B cell (primary cell): ENCODE measurements at regions not wholly inside any gene's neighbourhood (a gene's known extent, or its start where the extent isn't known, plus 50 kb on each side); places are given as distances from the start of the nearest gene placed in this dataset.

Experiments
- ATAC-seq: fragments of 200-7000 bp; cut with Tn5 transposase; one replicate; pipeline ENCODE4 v1.10.0; 2021; ENCODE audit warnings: low read depth, mild to moderate bottlenecking, moderate number of reproducible peaks, moderate library complexity
- CTCF ChIA-PET: fragments of 350-600 bp; sonication (Branson Sonifier 250); formaldehyde crosslinking; loops from one replicate; lab custom pipeline; 2021; ENCODE audit warnings: antibody characterized with exemption, inconsistent platforms; lab: Charles Lee
- POLR2A ChIA-PET: fragments of 350-600 bp; sonication (Branson Sonifier 250); formaldehyde crosslinking; loops from one replicate; lab custom pipeline; 2021; ENCODE audit warnings: antibody characterized with exemption; lab: Charles Lee
- DNase-seq: peaks from one replicate; pipeline ENCODE4 v3.0.0; 2013
- H2AFZ ChIP-seq: 2 replicates; pipeline ENCODE4 v1.6.1; 2012; ENCODE audit warnings: mild to moderate bottlenecking, low read depth, low read length; ENCODE audit not compliant: insufficient read depth, poor library complexity, severe bottlenecking
- H3K27ac ChIP-seq, 2 donors: 1 replicate in 1 of 2; 2 replicates in 1 of 2; pipeline ENCODE4 v1.5.1; 2012 to 2013; ENCODE audit warnings: low read length in 2 of 2, mild to moderate bottlenecking in 2 of 2, moderate library complexity in 1 of 2
- H3K27me3 ChIP-seq, 4 experiments: fragments of 200-600 bp in 1 of 4; sonication (generic) in 1 of 4; replicated peaks in 1 of 4; 1 replicate in 2 of 4; 2 replicates in 2 of 4; pipeline versions ENCODE4 v1.6.1 to v1.7.0; 2013 to 2016; ENCODE audit warnings: low read length in 3 of 4, mild to moderate bottlenecking in 2 of 4, mixed read lengths in 1 of 4, moderate library complexity in 1 of 4; ENCODE audit not compliant: insufficient read depth in 4 of 4, control insufficient read depth in 3 of 4; ENCODE audit errors: control extremely low read depth in 1 of 4
- H3K36me3 ChIP-seq, 2 experiments: replicated peaks in 1 of 2; 1 replicate in 1 of 2; 2 replicates in 1 of 2; pipeline versions ENCODE4 v1.6.1 to v1.7.1; 2013; ENCODE audit warnings: low read length in 1 of 2; ENCODE audit not compliant: insufficient read depth in 2 of 2, control insufficient read depth in 1 of 2; ENCODE audit errors: control extremely low read depth in 1 of 2, extremely low read depth in 1 of 2
- H3K4me1 ChIP-seq, 2 donors: fragments of 200-600 bp in 1 of 2; sonication (generic) in 1 of 2; 1 replicate in 1 of 2; 2 replicates in 1 of 2; pipeline versions ENCODE4 v1.5.1 to v1.6.1; 2013 to 2017; ENCODE audit warnings: low read length in 2 of 2; ENCODE audit not compliant: control insufficient read depth in 2 of 2, insufficient read depth in 2 of 2
- H3K4me2 ChIP-seq: replicated peaks from 2 replicates; pipeline ENCODE3; 2012; ENCODE audit warnings: mild to moderate bottlenecking, low read depth, low read length; ENCODE audit not compliant: poor library complexity, severe bottlenecking
- H3K4me3 ChIP-seq, 5 experiments: fragments of 200-600 bp in 1 of 5; sonication (generic) in 1 of 5; 1 replicate in 3 of 5; 2 replicates in 2 of 5; pipeline versions ENCODE4 v1.5.1 to v1.7.0; 2011 to 2016; ENCODE audit warnings: low read length in 4 of 5, mild to moderate bottlenecking in 4 of 5, low read depth in 2 of 5, control low read depth in 1 of 5, moderate library complexity in 1 of 5; ENCODE audit not compliant: insufficient read depth in 1 of 5; ENCODE audit errors: control extremely low read depth in 1 of 5, extremely low read depth in 1 of 5
- H3K79me2 ChIP-seq: fragments of 200-600 bp; sonication (generic); one replicate; pipeline ENCODE4 v1.6.0; 2016; ENCODE audit warnings: low read length; ENCODE audit not compliant: control insufficient read depth, insufficient read depth
- H3K9ac ChIP-seq: fragments of 200-600 bp; sonication (generic); 2 replicates; pipeline ENCODE4 v1.6.1; 2017; ENCODE audit warnings: mild to moderate bottlenecking, low read length, moderate library complexity
- H3K9me3 ChIP-seq, 3 donors: one replicate each; pipeline versions ENCODE4 v1.6.1 to v1.7.1; 2013; ENCODE audit warnings: low read length in 2 of 3; ENCODE audit not compliant: control insufficient read depth in 2 of 3, insufficient read depth in 1 of 3; ENCODE audit errors: control extremely low read depth in 1 of 3
- H4K20me1 ChIP-seq: 2 replicates; pipeline ENCODE4 v1.6.0; 2012; ENCODE audit warnings: mild to moderate bottlenecking, low read length; ENCODE audit not compliant: insufficient read depth, control insufficient read depth, poor library complexity, severe bottlenecking
- H3K27ac Mint-ChIP-seq: one replicate; pipeline ENCODE4 v1.8.0; 2021; ENCODE audit warnings: mixed read lengths
- H3K27me3 Mint-ChIP-seq: one replicate; pipeline ENCODE4 v1.8.0; 2021; ENCODE audit warnings: mixed read lengths
- H3K4me1 Mint-ChIP-seq: one replicate; pipeline ENCODE4 v1.8.0; 2021; ENCODE audit warnings: mixed read lengths
- H3K4me3 Mint-ChIP-seq: one replicate; pipeline ENCODE4 v1.8.0; 2021; ENCODE audit warnings: mixed read lengths
- H3K9me3 Mint-ChIP-seq: one replicate; pipeline ENCODE4 v1.8.0; 2022; ENCODE audit warnings: mixed read lengths; ENCODE audit not compliant: insufficient read depth
- EZH2 ChIP-seq: IDR thresholded peaks from 2 replicates; pipeline ENCODE4 v1.6.1; 2012; ENCODE audit warnings: borderline replicate concordance, low read depth, mild to moderate bottlenecking, moderate library complexity, low read length; ENCODE audit not compliant: insufficient read depth, poor library complexity, severe bottlenecking
- WGBS: methylation state at CpG from one replicate; pipeline ENCODE4 v1.1.5; 2013; ENCODE audit warnings: missing lambda C conversion rate; ENCODE audit not compliant: insufficient coverage; 5-methylcytosine and 5-hydroxymethylcytosine counted together
- intact Hi-C: fragments of 100-400 bp; cut with micrococcal nuclease; formaldehyde crosslinking; loops from one replicate; pipeline ENCODE4 v1.10.0; 2022
- TF ChIP-seq, protein P1 (sequence below): fragments of 200-600 bp; IDR thresholded peaks from one replicate; pipeline ENCODE4 v1.8.0; 2022; ENCODE audit warnings: antibody characterized with exemption, mild to moderate bottlenecking

- ChIA-PET CTCF (no interaction called here), POLR2A (no interaction called here)
- Histone ChIP-seq H3K9me3 (no peaks in the 10 kb centered on the region), H3K27ac (no peak overlapping the region), H3K9ac (no peak overlapping the region), H4K20me1 (no peaks in the 10 kb centered on the region), H3K4me2 (no peak overlapping the region), H3K4me3 (no peak overlapping the region), H3K36me3 (no peaks in the 10 kb centered on the region), H2AFZ (no peak overlapping the region), H3K4me1 (no peaks in the 10 kb centered on the region), H3K79me2 (no peaks in the 10 kb centered on the region), H3K27me3 (peaks cover 0 to 8% (median 0%) of the 10 kb centered on the region in 4 experiments)
- TF ChIP-seq, protein P1, sequence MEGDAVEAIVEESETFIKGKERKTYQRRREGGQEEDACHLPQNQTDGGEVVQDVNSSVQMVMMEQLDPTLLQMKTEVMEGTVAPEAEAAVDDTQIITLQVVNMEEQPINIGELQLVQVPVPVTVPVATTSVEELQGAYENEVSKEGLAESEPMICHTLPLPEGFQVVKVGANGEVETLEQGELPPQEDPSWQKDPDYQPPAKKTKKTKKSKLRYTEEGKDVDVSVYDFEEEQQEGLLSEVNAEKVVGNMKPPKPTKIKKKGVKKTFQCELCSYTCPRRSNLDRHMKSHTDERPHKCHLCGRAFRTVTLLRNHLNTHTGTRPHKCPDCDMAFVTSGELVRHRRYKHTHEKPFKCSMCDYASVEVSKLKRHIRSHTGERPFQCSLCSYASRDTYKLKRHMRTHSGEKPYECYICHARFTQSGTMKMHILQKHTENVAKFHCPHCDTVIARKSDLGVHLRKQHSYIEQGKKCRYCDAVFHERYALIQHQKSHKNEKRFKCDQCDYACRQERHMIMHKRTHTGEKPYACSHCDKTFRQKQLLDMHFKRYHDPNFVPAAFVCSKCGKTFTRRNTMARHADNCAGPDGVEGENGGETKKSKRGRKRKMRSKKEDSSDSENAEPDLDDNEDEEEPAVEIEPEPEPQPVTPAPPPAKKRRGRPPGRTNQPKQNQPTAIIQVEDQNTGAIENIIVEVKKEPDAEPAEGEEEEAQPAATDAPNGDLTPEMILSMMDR, result no peak
- no peak for TF ChIP-seq EZH2
- no peak overlapping the region for H3K27ac Mint-ChIP-seq
- WGBS, result no CpG with 5 or more reads among the region's 1 CpG
- no peaks in the 10 kb centered on the region for H3K9me3 Mint-ChIP-seq
- H3K4me1 Mint-ChIP-seq, result no peaks in the 10 kb centered on the region
- no peak for DNase-seq
- peaks cover 6% of the 10 kb centered on the region for H3K27me3 Mint-ChIP-seq
- no peak for ATAC-seq
- H3K4me3 Mint-ChIP-seq, result no peak overlapping the region
- intact Hi-C loops, result no loop called here
These were observed 63.1 kb upstream of the PDHA1 start for GRCh38 chrX:19280636-19281035.

GRCh38 chrX:19281256-19281655 lies 62.5 kb upstream of the PDHA1 start:
- ChIA-PET POLR2A (no interaction called here), CTCF (no interaction called here)
- no peak overlapping the region for H3K4me2 ChIP-seq
- no CpG with 5 or more reads among the region's 1 CpG for WGBS
- TF ChIP-seq EZH2, result no peak
- TF ChIP-seq, protein P1, result no peak
- no peak overlapping the region for H3K4me3 Mint-ChIP-seq
- no peaks in the 10 kb centered on the region for H3K79me2 ChIP-seq
- DNase-seq (no peak), ATAC-seq (no peak)
- H3K27me3 ChIP-seq, result peaks cover 0 to 8% (median 0%) of the 10 kb centered on the region in 4 experiments
- H3K4me1 Mint-ChIP-seq, result no peaks in the 10 kb centered on the region
- peaks cover 6% of the 10 kb centered on the region for H3K27me3 Mint-ChIP-seq
- no peak overlapping the region for H3K27ac ChIP-seq
- H3K9ac ChIP-seq, result no peak overlapping the region
- no peak overlapping the region for H3K27ac Mint-ChIP-seq
- no peak overlapping the region for H3K4me3 ChIP-seq
- no peaks in the 10 kb centered on the region for H3K9me3 ChIP-seq
- no peaks in the 10 kb centered on the region for H3K4me1 ChIP-seq
- no peaks in the 10 kb centered on the region for H4K20me1 ChIP-seq
- H3K9me3 Mint-ChIP-seq, result no peaks in the 10 kb centered on the region
- no peaks in the 10 kb centered on the region for H3K36me3 ChIP-seq
- no peak overlapping the region for H2AFZ ChIP-seq
- intact Hi-C loops, result no loop called here
